Pulmonary artery endothelial cell (primary cell): ENCODE measurements at regions not wholly inside any gene's neighbourhood (a gene's known extent, or its start where the extent isn't known, plus 50 kb on each side); places are given as distances from the start of the nearest gene placed in this dataset.

Source experiments
- DNase-seq: peaks from one replicate; pipeline ENCODE4 v3.0.0-alpha.2; 2011; ENCODE audit warnings: low read depth, low spot score

GRCh38 chr1:60987904-60988303 is 94.5 kb upstream of the NFIA start:
- DNase-seq = no peak

- no peak for DNase-seq
Observed at GRCh38 chr1:60984062-60984799, 98.1 kb upstream of the NFIA start.

- no peak for DNase-seq
Observed at GRCh38 chr1:60983701-60984061, 98.7 kb upstream of the NFIA start.

GRCh38 chr1:60982539-60982938 is 99.8 kb upstream of the NFIA start:
- no peak for DNase-seq

- DNase-seq = no peak
Observed at GRCh38 chr1:60981357-60981756, 101.0 kb upstream of the NFIA start.

- no peak for DNase-seq
Observed at GRCh38 chr1:60978421-60979357, 103.7 kb upstream of the NFIA start.

GRCh38 chr1:60977661-60978060 is 104.7 kb upstream of the NFIA start:
- no peak for DNase-seq

GRCh38 chr1:60974524-60975372 is 107.6 kb upstream of the NFIA start:
- DNase-seq = no peak

- no peak for DNase-seq
Observed at GRCh38 chr1:60973668-60974067, 108.7 kb upstream of the NFIA start.

- no peak for DNase-seq
Observed at GRCh38 chr1:60972841-60973364, 109.5 kb upstream of the NFIA start.

GRCh38 chr1:60971330-60971729 is 111.0 kb upstream of the NFIA start:
- DNase-seq = no peak

- no peak for DNase-seq
Observed at GRCh38 chr1:60969971-60970509, 112.3 kb upstream of the NFIA start.

- no peak for DNase-seq
Observed at GRCh38 chr1:60965280-60965854, 117.0 kb upstream of the NFIA start.

- DNase-seq = peak; percentile 76
Observed at GRCh38 chr1:60963167-60963940, 119.0 kb upstream of the NFIA start.

- peak; percentile 83 for DNase-seq
Observed at GRCh38 chr1:60960891-60961461, 121.4 kb upstream of the NFIA start.

GRCh38 chr1:60959701-60960100 is 122.7 kb upstream of the NFIA start:
- no peak for DNase-seq

GRCh38 chr1:60958001-60958400 is 124.4 kb upstream of the NFIA start:
- DNase-seq = no peak

GRCh38 chr1:60956520-60956919 is 125.8 kb upstream of the NFIA start:
- no peak for DNase-seq

GRCh38 chr1:60952612-60953111 is 129.7 kb upstream of the NFIA start:
- no peak for DNase-seq
